RPMI7951 (cell line): ENCODE measurements at regions not wholly inside any gene's neighbourhood (a gene's known extent, or its start where the extent isn't known, plus 50 kb on each side); places are given as distances from the start of the nearest gene placed in this dataset.

Experiments used
- DNase-seq: peaks from one replicate; pipeline ENCODE4 v3.0.0-alpha.2; 2012; ENCODE audit warnings: low read depth

DNA sequence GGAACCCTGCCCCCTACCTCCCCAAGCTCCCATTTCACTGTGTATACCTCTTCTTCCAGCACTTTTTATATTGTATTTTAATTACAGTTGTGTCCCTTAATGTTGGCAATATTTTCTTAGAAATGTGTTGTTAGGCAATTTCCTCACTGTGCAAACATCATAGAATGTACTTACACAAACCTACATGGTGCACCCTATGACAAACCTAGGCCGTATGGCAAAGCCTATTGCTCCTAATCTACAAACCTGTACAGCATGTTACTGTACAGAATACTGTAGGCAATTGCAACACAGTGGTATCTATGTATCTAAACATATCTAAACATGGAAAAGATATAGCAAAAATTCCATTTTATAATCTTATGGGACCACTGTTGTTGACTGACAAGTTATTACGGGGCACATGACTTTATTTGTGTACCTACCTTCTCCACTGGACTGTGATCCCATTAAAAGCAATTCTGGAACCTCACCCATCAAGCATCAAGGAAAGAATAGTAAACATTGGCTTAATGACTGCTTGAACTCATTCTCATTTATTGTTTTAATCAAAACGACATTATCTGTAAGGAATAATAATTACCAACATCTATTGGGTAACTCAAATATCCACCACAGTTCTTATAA lies 1641.5 kb upstream of the ZEB2 start:
- DNase-seq: no peak

DNA sequence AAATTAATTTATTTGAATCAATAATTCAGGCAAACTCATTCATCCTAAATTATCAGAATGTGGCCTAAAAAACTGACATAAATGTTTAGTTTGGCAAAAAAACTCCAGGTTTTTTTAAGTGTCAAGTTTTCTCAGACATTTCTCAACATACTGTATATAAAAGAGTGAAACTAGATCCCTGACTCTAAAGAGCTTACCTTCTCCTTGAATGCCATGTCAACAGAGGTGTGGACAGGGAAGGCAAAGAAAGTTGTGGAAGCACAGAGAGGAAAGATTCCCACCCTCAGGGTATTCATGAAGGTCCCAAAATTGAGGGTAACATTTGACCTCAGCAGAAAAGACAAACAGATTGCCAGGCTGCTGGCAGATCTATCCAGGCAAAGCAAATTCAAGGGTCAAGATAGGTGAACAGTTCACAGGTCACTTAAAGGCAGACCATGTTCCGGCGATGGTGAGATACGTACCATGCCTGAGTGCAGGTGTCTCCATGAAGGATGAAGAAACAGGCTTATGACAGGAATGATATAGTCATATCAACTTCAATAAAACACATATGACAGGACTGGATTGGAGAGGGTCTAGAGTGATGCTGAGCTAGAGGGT lies 1638.3 kb upstream of the ZEB2 start:
- DNase-seq: no peak

DNA sequence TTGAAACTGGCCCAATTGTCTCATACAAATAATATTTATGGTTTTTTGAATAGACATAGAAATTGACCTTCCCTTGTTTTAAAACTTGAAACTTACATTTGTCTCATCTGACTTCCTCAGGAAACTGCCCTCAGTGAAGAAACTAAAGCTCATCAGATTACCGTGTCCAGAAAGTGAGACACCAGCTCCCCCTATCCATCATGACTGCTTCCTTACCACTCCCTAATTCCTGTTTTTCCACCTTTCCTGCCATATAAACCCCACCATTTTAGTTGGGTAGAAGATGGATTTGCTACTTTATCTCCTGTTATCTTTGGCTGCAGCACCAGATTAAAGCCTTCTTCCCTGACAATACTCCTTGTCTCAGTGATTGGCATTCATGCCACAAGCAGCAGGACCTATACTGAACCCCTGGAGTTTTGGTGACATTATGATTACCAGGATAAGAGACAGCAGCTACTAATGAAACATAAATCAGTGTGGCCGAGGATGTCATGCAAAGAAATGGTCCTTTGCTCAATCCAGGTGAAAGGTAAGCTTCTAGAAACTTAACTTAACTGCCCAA lies 1627.6 kb upstream of the ZEB2 start:
- DNase-seq: no peak

DNA sequence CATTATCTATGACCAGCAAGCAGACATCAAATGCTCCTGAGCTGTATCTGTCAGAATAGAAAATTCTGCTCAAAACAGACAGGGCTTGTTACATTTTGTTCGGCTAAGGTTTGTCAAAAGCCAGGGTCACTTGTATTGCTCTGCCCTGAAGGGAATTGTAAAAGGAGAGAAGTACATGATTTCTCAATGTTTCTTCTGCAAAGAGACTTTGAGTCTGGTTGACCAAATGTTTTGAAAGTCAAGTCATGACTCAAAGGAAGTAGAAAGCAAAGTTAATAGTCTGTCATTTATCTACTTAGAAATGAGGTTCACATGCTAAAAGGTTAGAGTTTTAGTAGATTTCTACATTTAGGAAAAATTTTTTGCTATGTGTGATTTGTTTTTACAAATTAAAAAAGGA lies 1624.1 kb upstream of the ZEB2 start:
- DNase-seq: no peak

DNA sequence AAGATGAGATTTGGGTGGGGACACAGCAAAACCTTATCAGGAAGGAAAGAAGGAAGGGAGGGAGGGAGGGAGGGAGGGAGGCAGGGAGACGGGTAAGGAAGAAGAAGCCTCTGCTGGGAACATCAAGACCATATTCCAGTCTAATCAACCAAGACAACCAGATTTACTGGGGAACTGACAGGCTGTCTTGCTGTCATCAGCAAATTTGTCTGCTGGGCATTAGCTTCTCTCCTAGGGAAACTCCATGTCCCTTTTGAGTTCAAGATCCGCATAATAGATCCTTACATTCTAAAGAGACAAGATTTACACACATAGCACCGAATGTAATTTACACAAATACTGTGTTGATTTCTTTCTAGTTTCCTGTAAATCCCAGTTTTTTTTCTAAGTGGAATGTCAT lies 1618.9 kb upstream of the ZEB2 start:
- no peak for DNase-seq

DNA sequence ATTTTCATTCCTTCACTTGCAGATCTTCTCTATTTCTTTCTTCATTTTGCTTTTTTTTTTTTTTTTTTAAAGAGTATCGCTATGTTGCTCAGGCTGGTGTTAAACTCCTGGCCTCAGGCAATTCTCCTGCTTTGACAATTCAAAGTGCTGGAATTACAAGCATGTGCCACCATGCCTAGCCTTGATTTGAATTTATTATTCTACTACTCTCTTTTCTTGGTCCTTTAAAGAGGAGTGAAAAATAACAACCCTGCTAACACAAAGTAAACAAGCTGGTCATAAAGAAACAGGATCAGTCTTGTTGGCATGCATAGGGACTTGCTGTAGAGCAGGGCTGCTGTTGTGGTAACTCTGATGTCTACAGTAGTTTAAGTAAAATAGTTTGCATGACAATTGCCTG lies 1615.3 kb upstream of the ZEB2 start:
- DNase-seq: no peak

DNA sequence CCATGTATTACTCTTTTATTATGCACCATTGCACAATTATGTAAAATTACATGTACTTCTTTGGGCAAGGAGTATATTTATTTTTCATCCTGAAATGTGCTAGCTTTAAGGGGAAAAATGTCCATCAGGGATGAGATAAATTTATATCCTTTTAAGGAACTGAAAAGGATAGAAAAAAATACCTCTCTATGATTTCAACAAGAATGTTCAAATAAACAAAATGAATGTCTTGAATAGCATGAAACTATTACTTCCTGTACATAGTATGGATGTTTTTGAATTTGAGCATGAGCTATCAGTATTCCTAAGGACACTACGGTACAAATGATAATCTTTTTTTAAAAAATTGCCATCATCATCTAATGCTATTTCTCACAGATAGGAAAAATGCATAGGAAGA lies 1611.9 kb upstream of the ZEB2 start:
- no peak for DNase-seq

DNA sequence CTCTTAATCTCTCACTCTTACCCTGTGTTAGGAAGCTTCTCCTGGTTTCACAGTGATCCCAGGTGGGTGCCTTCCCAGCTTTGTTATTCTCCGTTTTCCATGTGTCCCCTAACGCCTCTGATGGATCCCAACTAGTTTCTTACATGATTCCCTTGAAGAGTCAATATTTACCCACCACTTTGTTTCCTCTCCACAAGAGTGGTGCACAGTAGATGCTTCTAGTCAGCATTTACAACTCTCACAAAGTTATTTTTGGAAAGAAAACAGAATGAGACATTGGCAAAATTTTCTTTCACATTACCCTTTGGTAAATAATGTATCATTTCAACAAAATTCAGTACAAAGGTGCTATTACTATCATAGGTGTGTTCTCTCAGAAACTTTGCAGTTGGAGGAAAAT lies 1611.1 kb upstream of the ZEB2 start:
- DNase-seq: no peak

DNA sequence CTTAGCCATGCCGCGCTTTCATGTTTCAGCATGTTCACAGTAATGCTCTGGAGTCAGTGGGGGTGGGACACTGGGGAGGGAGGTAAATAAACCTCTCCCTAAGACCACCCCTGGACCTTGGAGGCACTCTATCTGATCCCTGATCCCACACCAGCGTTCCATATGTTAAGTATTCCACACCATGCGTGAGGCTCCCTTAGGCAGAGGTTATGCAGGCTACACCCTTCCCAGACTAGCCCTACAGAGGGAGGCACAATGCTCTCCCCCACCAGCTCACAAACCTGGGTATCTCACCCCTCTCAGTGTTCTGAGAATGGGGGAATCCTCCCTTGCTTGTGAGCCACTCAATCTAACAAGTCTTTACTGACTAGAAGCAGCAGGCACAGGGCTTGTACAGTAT lies 1610.4 kb upstream of the ZEB2 start:
- no peak for DNase-seq

DNA sequence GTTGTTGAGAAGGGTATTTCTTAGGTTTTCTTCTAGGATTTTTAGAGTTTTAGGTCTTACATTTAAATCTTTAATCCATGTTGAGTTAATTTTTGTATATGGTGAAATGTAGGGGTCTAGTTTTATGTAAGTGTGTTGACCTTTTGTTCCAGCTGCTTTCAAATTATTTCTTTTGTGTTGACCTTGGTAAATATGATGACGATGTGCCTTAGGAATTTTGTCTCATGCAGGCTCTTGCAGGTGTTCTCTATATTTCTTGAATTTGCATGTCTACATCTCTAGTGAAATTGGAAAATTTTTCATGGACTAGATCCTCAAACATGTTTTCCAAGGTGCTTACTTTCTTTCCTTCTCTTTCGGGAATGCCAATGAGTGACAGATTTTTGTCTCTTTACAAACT lies 1609.3 kb upstream of the ZEB2 start:
- DNase-seq: no peak

DNA sequence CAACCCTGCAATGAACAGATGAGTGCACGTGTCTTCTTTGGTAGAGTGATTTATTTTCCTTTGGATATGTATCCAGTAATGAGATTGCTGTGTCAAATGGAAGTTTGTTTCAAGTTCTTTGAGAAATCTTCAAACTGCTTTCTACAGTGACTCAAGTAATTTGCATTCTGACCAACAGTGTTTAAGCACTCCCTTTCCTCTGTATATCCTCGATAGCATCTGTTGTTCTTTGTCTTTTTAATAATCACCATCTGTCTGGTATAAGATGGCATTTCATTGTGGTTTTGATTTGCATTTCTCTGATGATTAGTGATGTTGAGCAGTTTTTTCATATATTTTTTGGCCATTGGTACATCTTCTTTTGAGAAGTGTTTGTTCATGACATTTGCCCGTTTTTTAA lies 1608.3 kb upstream of the ZEB2 start:
- DNase-seq: peak; percentile 36

DNA sequence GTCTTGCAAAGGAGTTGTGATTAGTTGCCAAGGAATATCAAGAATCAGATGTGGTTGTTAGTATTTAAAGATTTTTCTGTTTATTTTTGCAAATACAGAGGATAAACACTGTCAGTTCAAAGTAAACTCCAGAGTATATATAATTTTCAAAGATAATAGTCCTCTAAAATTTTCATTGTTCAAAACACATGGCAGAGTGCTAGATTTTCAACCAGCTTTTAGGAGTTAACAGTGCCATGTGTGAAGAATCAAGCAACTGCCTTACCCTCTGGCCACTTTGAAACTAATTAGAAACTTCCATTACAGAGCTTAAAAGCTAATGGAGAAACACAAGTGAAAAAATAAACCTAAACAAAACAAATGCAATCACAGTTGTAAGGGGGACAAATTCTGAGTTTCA lies 1605.6 kb upstream of the ZEB2 start:
- DNase-seq: no peak

DNA sequence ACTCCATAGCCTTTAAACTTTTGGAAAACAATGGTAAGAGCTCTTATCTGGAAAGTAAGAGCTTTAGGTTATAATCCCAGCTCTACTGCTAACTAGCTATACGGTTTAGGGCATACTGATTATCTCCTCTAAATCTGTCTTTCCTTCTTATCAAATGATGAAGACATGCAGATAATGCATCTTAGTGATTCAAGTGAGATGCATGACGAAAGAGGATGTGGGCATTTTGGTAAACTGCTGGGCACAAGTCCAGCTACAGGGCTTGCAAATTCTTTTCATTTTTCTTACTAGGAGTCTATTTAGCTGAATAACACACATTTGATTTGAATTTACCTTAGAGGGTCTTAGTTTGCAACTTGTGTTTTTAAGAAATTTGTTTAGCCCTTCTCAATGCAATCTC lies 1604.8 kb upstream of the ZEB2 start:
- peak; percentile 31 for DNase-seq

DNA sequence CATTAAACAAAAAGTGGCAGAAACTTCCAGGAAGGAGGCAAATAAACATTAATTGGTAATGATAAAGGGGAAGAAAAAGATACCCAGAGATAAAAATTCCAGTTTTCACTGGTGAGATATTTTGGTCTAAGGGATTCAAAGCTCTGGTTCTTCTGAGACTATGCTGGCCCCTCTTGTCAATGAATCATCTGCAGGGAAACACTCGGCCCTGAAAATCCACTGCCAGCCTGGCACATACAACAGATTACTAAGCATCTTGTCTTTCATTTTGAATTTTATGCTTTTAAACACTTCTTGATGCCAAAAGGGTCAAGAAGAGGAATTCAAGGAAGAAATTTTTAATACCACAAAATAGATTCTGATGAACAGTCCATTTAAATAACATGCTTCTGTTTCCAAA lies 1603.8 kb upstream of the ZEB2 start:
- no peak for DNase-seq

DNA sequence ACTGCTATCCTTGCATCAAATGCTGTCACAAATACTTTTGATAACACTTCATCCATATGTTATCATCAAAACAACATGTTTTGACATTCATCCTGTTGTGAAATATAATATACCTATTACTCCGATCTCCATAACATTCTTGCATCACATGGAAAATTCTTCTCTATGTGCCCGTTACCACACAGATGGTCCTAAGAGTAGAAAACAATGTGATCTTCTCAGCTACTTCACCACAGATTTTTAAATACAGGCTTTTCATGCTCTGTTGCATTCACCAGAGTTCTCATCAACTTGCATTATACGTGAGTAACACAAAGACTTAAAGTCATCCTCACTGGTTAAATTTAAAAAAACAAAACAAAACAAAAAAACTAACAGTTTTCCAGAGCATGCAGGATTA lies 1603.3 kb upstream of the ZEB2 start:
- no peak for DNase-seq

DNA sequence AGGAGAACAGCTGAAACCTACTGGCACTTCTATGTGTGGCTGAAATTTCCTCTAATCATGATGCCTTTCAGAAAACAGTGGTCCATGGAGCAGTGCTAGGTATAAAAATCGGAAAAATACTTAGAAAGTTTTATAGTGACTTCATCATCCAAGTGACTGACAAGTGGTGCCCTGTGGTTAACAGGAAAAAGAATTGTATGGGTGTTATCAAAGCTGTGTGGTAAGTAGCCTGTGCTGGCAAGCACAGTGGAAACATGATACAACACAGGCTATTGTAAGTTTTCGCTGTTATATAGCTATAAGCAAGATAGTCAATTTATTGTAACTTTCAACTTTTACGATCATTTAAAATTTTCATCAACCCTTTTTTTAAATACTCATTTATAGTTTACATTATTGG lies 1599.7 kb upstream of the ZEB2 start:
- DNase-seq: no peak

DNA sequence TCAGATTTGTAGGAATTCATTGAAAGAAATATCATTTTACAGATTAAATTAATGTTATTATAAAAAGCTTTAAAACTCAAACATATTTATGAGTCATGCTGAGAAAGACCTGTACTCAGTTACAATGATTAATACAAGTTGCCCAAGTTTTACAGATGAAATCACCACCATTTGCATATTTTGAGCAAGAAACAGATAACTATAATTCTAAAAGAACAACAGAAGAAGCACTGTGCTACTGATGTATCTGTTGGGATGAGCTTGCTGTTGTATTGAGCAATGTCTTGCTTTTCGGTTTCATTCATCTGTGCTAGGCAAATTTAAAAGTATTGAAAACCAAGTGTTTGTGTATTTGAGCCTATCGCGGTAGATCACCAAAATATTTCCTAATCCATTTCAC lies 1589.1 kb upstream of the ZEB2 start:
- no peak for DNase-seq

DNA sequence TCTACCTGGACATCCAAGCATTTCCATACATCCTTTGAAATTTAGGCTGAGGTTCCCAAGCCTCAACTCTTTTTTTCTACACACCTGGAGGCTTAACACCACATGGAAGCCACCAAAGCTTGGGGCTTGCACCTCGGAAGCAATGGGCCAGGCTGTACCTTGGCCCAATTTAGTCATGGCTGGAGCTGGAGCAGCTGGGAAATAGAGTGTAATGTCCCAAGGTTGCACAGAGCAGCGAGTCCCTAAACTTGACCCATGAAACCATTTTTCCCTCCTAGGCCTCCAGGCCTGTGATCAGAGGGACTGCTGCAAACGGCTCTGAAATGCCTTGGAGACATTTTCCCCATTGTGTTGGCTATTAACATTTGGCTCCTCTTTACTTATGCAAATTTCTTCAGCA lies 1574.3 kb upstream of the ZEB2 start:
- no peak for DNase-seq

DNA sequence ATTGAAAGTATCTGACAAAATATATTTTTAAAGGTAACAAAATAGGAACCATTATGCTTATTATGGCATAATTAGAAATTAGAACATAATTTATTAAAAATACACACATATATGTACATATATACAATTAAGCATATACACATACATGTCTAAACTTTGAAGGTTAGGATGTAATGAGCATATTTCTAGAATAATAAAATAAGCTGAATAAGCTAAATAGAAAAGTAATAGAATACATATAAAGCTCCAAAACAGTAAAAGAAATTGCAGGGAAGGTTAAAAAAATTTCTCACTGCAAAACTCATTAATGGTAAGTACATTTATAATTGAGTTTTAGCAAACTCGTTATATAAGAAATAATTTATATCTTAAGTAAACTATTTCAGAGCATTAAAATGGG lies 1561.5 kb upstream of the ZEB2 start:
- no peak for DNase-seq

DNA sequence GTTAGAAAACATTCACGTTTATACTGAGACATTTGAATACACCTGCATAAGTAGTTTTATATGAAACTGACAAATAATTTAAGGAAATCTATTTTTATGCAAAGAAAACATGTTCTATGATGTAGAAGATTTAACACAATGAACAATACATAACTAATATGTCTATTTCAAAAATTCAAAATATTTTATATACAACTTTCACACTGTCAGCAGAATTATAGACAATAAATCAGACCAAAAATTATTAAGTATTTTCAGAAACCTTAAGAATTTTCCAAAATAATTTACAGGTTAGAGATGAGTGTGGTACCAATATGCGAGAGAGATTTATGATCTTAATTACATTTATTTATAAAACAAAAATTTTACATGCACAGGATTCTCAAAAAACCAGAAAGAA lies 1561.0 kb upstream of the ZEB2 start:
- DNase-seq: no peak

DNA sequence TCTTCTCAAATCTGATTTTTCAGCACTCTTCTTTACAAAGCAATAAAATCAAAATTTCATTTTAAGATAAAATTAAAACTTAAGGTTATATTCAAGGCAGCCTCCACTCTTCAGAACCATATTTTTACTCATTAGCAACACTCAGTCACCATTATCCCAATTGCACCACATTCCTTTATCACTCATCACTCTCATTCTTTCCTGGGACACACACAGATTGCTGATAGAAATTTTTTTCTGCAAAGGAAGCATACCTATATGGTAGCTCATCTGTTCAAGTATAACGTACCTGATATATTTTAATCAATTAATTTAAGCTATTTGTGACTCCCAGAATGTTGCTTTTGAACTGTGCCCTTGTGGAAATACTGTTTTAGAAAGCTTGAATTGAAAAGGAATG lies 1559.3 kb upstream of the ZEB2 start:
- no peak for DNase-seq

DNA sequence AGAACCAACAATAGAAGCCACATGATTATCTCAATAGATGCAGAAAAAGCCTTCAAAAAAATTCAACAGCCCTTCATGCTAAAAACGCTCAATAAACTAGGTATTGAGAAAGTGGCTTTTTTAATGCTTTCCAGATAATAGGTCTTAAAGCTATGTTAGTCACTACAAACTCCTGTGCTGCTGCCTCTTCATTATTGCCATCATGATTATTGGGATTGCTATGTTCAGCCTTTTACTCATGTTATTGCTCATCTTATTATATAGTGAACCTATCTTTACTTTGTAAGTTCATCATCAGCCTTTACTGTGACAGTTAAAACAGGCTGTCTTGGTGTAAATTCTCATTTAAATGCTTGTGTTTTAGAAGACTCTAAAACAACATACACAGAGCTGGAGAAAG lies 1557.2 kb upstream of the ZEB2 start:
- DNase-seq: no peak

DNA sequence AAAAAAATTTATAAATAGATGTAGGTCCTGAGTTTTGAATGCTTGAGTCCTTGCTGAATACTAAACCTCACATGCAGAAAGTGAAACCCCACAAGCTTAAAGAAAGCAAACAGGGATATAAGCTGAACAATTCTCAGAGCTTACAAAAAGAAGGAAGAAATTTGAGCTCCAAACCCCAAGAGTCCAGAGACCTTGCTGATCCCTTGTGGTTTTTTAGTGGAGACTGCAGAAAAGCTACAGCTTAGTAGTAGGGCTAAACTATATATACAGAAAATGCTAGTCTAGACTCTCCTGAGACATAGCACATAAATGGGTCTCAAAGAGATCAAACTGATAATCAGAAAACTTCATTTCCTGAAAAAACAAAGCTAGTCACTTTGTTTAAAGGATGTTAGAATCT lies 1548.1 kb upstream of the ZEB2 start:
- no peak for DNase-seq

DNA sequence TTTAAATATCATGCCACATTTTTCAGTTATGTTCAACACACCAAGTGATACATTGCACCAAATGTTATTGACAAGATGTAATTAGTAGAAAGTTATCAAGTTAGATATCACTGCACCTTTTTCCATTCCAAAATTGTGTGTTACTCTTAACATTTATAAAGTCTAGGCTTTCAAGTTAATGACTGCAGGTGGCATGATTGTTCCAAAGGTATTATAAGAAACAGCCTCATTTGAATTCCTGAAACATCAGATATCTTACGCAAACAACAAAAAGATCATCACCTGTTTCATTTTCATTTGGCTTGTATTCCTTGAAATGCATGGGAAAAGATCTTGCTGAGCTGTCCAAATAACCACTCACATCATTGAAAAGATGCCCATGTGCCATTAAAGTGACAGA lies 1528.2 kb upstream of the ZEB2 start:
- DNase-seq: no peak
